Loucy (cell line): ENCODE measurements at regions not wholly inside any gene's neighbourhood (a gene's known extent, or its start where the extent isn't known, plus 50 kb on each side); places are given as distances from the start of the nearest gene placed in this dataset.

Experiments used
- CTCF ChIP-seq: fragments of 200-600 bp; sonication (generic); conservative IDR thresholded peaks from 2 replicates; pipeline ENCODE4 v1.5.1; 2014; ENCODE audit warnings: mild to moderate bottlenecking, antibody characterized with exemption, low read length
- EZH2phosphoT487 ChIP-seq: fragments of 200-600 bp; IDR thresholded peaks from 2 replicates; pipeline ENCODE4 v1.6.1; 2018; ENCODE audit warnings: antibody characterized with exemption, mild to moderate bottlenecking, moderate library complexity, borderline replicate concordance

- TF ChIP-seq CTCF, result no peak
- TF ChIP-seq EZH2phosphoT487, result no peak
Observed at GRCh38 chr21:16005996-16006395, 276.2 kb downstream of the USP25 start.
